HepG2 (cell line): ENCODE measurements at regions not wholly inside any gene's neighbourhood (a gene's known extent, or its start where the extent isn't known, plus 50 kb on each side); places are given as distances from the start of the nearest gene placed in this dataset.

ENCODE experiments used
- ATM ChIP-seq: fragments of 450-650 bp; IDR thresholded peaks from 2 replicates; pipeline ENCODE4 v1.7.1; 2017; ENCODE audit warnings: mild to moderate bottlenecking, borderline replicate concordance
- BRD4 ChIP-seq: sonication (generic); formaldehyde crosslinking; IDR thresholded peaks from 2 replicates; pipeline ENCODE4 v1.4.0; 2020; ENCODE audit warnings: missing genetic modification reagents
- MEF2D ChIP-seq: sonication (generic); formaldehyde crosslinking; IDR thresholded peaks from 2 replicates; pipeline ENCODE4 v1.5.1; 2020; ENCODE audit warnings: mild to moderate bottlenecking, missing genetic modification reagents
- PAX8 ChIP-seq: sonication (generic); formaldehyde crosslinking; IDR thresholded peaks from 2 replicates; pipeline ENCODE4 v1.8.0; 2022; ENCODE audit warnings: mild to moderate bottlenecking, missing genetic modification reagents, borderline replicate concordance
- RAD51 ChIP-seq: fragments of 450-650 bp; IDR thresholded peaks from 2 replicates; pipeline ENCODE4 v1.6.1; 2016; ENCODE audit warnings: borderline replicate concordance
- TF ChIP-seq, protein P1 (sequence below): sonication (generic); formaldehyde crosslinking; IDR thresholded peaks from 2 replicates; pipeline ENCODE4 v1.5.0; 2020; ENCODE audit warnings: mild to moderate bottlenecking, missing genetic modification reagents
- TF ChIP-seq, protein P2 (sequence below): sonication (generic); formaldehyde crosslinking; IDR thresholded peaks from 2 replicates; pipeline ENCODE4 v1.5.1; 2020; ENCODE audit warnings: mild to moderate bottlenecking, missing genetic modification reagents, moderate library complexity
- TF ChIP-seq, protein P3 (sequence below): IDR thresholded peaks from 2 replicates; pipeline ENCODE4 v1.6.1; 2018; ENCODE audit warnings: missing genetic modification reagents, mild to moderate bottlenecking, missing compliant biosample characterization
- TF ChIP-seq, protein P4 (sequence below): sonication (generic); formaldehyde crosslinking; conservative IDR thresholded peaks from 2 replicates; pipeline ENCODE4 v1.4.0; 2020; ENCODE audit warnings: missing genetic modification reagents
- TF ChIP-seq, protein P5 (sequence below): sonication (generic); formaldehyde crosslinking; IDR thresholded peaks from 2 replicates; pipeline ENCODE4 v1.8.0; 2022; ENCODE audit warnings: mild to moderate bottlenecking, missing genetic modification reagents, moderate library complexity

DNA sequence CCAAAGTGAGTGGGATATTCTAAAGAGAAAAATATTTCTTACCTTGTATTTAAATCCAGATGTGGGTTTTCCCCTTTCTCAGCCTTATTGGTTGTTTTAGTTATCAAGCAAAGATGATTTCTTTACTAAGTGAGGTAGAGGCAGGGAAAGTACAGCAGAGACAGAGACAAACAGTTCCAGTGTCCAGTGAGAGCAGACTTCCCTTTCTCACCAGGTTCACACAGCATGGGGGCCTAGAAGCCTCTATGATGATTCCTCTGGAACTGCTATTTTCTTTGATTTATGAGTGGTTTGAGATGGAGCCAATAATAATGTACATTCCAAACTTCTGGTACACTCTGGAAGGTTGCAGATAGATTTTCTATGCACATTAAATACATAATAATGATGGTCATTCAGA, 234.0 kb upstream of the MARCKS start (continued):
- TF ChIP-seq PAX8 (CRISPR knock-in tag) (no peak), RAD51 (no peak), MEF2D (no peak), BRD4 (CRISPR knock-in tag) (no peak), ATM (no peak)
- TF ChIP-seq, protein P1, sequence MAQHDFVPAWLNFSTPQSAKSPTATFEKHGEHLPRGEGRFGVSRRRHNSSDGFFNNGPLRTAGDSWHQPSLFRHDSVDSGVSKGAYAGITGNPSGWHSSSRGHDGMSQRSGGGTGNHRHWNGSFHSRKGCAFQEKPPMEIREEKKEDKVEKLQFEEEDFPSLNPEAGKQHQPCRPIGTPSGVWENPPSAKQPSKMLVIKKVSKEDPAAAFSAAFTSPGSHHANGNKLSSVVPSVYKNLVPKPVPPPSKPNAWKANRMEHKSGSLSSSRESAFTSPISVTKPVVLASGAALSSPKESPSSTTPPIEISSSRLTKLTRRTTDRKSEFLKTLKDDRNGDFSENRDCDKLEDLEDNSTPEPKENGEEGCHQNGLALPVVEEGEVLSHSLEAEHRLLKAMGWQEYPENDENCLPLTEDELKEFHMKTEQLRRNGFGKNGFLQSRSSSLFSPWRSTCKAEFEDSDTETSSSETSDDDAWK (CRISPR knock-in tag), result no peak
- TF ChIP-seq, protein P2, sequence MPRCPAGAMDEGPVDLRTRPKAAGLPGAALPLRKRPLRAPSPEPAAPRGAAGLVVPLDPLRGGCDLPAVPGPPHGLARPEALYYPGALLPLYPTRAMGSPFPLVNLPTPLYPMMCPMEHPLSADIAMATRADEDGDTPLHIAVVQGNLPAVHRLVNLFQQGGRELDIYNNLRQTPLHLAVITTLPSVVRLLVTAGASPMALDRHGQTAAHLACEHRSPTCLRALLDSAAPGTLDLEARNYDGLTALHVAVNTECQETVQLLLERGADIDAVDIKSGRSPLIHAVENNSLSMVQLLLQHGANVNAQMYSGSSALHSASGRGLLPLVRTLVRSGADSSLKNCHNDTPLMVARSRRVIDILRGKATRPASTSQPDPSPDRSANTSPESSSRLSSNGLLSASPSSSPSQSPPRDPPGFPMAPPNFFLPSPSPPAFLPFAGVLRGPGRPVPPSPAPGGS (CRISPR knock-in tag), result no peak
- TF ChIP-seq, protein P3, sequence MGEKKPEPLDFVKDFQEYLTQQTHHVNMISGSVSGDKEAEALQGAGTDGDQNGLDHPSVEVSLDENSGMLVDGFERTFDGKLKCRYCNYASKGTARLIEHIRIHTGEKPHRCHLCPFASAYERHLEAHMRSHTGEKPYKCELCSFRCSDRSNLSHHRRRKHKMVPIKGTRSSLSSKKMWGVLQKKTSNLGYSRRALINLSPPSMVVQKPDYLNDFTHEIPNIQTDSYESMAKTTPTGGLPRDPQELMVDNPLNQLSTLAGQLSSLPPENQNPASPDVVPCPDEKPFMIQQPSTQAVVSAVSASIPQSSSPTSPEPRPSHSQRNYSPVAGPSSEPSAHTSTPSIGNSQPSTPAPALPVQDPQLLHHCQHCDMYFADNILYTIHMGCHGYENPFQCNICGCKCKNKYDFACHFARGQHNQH (CRISPR knock-in tag), result no peak
- TF ChIP-seq, protein P4, sequence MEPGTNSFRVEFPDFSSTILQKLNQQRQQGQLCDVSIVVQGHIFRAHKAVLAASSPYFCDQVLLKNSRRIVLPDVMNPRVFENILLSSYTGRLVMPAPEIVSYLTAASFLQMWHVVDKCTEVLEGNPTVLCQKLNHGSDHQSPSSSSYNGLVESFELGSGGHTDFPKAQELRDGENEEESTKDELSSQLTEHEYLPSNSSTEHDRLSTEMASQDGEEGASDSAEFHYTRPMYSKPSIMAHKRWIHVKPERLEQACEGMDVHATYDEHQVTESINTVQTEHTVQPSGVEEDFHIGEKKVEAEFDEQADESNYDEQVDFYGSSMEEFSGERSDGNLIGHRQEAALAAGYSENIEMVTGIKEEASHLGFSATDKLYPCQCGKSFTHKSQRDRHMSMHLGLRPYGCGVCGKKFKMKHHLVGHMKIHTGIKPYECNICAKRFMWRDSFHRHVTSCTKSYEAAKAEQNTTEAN (CRISPR knock-in tag), result no peak
- TF ChIP-seq, protein P5, sequence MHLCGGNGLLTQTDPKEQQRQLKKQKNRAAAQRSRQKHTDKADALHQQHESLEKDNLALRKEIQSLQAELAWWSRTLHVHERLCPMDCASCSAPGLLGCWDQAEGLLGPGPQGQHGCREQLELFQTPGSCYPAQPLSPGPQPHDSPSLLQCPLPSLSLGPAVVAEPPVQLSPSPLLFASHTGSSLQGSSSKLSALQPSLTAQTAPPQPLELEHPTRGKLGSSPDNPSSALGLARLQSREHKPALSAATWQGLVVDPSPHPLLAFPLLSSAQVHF (CRISPR knock-in tag), result no peak
- TF ChIP-seq, all 625 proteins: peak for 0
